ENCODE measurements at regions not wholly inside any gene's neighbourhood (a gene's known extent, or its start where the extent isn't known, plus 50 kb on each side); places are given as distances from the start of the nearest gene placed in this dataset.

- no peak overlapping the region for H3K4me3 ChIP-seq (ENCODE audit: low read depth, low read length)
- no peak for DNase-seq (ENCODE audit: low read depth)
- no peak for TF ChIP-seq CTCF (conservative IDR thresholded peaks at IDR 0.05; ENCODE audit: low read depth, low read length)
Measured at GRCh38 chr1:4128616-4129015, 228.5 kb upstream of the C1orf174 start.

- no peak overlapping the region for H3K4me3 ChIP-seq (ENCODE audit: low read depth, low read length)
- TF ChIP-seq CTCF (conservative IDR thresholded peaks at IDR 0.05; ENCODE audit: low read depth, low read length) = no peak
- no peak for DNase-seq (ENCODE audit: low read depth)
Measured at GRCh38 chr1:4129693-4130092, 229.6 kb upstream of the C1orf174 start.

DNA sequence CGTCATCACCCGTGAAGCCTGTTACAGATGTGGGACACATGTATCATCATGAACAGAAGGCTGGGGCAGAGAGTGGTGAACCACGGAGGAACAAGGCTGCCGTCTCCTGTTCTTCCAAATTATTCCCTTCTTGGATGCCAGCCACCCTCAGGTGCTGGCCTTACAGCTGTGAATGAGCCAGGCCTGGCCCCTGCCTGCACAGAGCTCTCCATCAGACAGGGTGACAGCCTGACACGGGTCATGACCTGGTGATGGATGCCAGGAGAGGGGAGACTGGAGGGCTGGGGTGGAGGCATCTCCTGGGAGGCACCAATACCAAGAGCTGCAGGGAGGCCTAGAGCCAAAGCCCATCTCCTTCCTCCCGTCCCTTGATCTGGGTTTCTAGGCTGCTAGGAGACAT lies 230.0 kb upstream of the C1orf174 start:
- DNase-seq (ENCODE audit: low read depth) = no peak
- no peak for TF ChIP-seq CTCF (conservative IDR thresholded peaks at IDR 0.05; ENCODE audit: low read depth, low read length)
- H3K4me3 ChIP-seq (ENCODE audit: low read depth, low read length) = no peak overlapping the region

- no peak for DNase-seq (ENCODE audit: low read depth)
- TF ChIP-seq CTCF (conservative IDR thresholded peaks at IDR 0.05; ENCODE audit: low read depth, low read length) = no peak
- H3K4me3 ChIP-seq (ENCODE audit: low read depth, low read length) = no peak overlapping the region
Measured at GRCh38 chr1:4131734-4132133, 231.7 kb upstream of the C1orf174 start.

GRCh38 chr1:4132352-4133296 lies 232.6 kb upstream of the C1orf174 start:
- no peak for DNase-seq (ENCODE audit: low read depth)
- TF ChIP-seq CTCF (conservative IDR thresholded peaks at IDR 0.05; ENCODE audit: low read depth, low read length) = no peak
- no peak overlapping the region for H3K4me3 ChIP-seq (ENCODE audit: low read depth, low read length)

DNA sequence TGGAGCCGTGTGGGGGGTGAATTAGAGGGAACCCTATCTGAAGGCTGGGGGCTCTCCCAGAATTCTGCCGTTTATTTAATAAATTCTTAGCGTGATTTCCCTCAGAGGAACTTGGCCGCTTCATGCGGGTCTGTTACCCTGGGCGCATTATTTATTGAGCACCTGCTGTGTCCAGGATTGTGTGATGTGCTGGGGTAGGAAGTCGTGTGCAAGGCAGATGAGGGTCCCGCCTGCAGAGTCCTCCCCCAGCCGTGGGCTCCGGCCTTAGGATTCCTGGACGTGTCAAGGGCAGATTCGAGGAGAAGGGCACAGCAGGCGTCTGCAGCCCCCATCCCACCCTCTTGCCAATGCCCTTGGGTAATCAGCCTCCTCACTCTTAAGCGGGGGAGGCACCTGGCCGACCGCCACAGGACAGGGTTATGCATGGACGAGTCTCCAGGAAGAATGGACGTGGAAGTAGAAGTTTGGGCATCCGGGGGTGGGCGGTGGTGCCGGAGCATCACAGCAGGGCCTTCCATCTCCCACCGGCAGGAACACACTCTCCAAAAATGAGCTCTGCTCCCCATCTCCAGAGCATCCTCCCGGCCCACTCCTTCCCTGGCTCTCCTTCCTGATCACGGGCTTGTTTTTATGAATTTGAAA lies 233.3 kb upstream of the C1orf174 start:
- no peak for TF ChIP-seq CTCF (conservative IDR thresholded peaks at IDR 0.05; ENCODE audit: low read depth, low read length)
- no peak overlapping the region for H3K4me3 ChIP-seq (ENCODE audit: low read depth, low read length)
- no peak for DNase-seq (ENCODE audit: low read depth)

Measured in choroid plexus epithelial cell (primary cell).